ENCODE measurements at regions not wholly inside any gene's neighbourhood (a gene's known extent, or its start where the extent isn't known, plus 50 kb on each side); places are given as distances from the start of the nearest gene placed in this dataset.

GRCh38 chr4:170423137-170423536 is 333.4 kb upstream of the AADAT start (continued):
- TF ChIP-seq MXD4 (CRISPR knock-in tag; IDR thresholded peaks at IDR 0.05; ENCODE audit: borderline replicate concordance) (no peak), IRF1 (CRISPR knock-in tag; IDR thresholded peaks at IDR 0.05) (no peak)
- TF ChIP-seq, protein P1, sequence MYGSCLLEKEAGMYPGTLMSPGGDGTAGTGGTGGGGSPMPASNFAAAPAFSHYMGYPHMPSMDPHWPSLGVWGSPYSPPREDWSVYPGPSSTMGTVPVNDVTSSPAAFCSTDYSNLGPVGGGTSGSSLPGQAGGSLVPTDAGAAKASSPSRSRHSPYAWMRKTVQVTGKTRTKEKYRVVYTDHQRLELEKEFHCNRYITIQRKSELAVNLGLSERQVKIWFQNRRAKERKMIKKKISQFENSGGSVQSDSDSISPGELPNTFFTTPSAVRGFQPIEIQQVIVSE (CRISPR knock-in tag; IDR thresholded peaks at IDR 0.05; ENCODE audit: borderline replicate concordance): no peak

GRCh38 chr4:170420255-170420693 is 330.5 kb upstream of the AADAT start:
- no peak for TF ChIP-seq JAZF1 (CRISPR knock-in tag; IDR thresholded peaks at IDR 0.05)
- no peaks in the 10 kb centered on the region for H3K27me3 Mint-ChIP-seq (ENCODE audit: low read depth)
- POLR2A ChIA-PET: no interaction called here
- ATAC-seq (peak; percentile 39; the same call in 1 of the 2 replicates), DNase-seq (ENCODE audit: low spot score) (no peak)
- CTCF ChIA-PET: no interaction called here
- no peak overlapping the region for H3K4me3 Mint-ChIP-seq
- H3K9me3 Mint-ChIP-seq: peaks cover 11% of the 10 kb centered on the region
- no peak overlapping the region for H3K27ac Mint-ChIP-seq
- H3K4me1 Mint-ChIP-seq: peaks cover 4% of the 10 kb centered on the region
- H3K36me3 Mint-ChIP-seq: no peaks in the 10 kb centered on the region

DNA sequence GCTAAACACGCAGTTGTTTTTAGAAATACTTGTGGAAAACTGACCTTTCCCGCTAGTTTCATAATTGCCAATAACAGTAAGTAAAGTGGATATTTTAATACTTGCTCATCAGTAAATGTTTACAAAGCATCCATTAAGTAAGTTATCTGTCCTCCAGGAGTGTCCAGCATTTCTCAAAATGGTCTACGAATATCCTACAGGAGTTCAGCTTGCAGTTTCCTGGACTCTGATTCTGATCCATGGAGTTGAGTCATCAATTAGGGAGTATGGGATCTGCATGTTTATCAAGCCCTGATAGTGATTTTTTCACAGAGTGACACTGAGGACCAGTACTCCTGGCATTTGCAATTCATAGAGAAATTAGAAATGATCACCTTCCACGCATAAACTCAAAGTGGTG is 325.2 kb upstream of the AADAT start:
- H3K27ac Mint-ChIP-seq: no peak overlapping the region
- H3K4me1 Mint-ChIP-seq: no peaks in the 10 kb centered on the region
- TF ChIP-seq, protein P2, sequence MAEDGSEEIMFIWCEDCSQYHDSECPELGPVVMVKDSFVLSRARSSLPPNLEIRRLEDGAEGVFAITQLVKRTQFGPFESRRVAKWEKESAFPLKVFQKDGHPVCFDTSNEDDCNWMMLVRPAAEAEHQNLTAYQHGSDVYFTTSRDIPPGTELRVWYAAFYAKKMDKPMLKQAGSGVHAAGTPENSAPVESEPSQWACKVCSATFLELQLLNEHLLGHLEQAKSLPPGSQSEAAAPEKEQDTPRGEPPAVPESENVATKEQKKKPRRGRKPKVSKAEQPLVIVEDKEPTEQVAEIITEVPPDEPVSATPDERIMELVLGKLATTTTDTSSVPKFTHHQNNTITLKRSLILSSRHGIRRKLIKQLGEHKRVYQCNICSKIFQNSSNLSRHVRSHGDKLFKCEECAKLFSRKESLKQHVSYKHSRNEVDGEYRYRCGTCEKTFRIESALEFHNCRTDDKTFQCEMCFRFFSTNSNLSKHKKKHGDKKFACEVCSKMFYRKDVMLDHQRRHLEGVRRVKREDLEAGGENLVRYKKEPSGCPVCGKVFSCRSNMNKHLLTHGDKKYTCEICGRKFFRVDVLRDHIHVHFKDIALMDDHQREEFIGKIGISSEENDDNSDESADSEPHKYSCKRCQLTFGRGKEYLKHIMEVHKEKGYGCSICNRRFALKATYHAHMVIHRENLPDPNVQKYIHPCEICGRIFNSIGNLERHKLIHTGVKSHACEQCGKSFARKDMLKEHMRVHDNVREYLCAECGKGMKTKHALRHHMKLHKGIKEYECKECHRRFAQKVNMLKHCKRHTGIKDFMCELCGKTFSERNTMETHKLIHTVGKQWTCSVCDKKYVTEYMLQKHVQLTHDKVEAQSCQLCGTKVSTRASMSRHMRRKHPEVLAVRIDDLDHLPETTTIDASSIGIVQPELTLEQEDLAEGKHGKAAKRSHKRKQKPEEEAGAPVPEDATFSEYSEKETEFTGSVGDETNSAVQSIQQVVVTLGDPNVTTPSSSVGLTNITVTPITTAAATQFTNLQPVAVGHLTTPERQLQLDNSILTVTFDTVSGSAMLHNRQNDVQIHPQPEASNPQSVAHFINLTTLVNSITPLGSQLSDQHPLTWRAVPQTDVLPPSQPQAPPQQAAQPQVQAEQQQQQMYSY (CRISPR knock-in tag; IDR thresholded peaks at IDR 0.05): no peak
- TF ChIP-seq TCF7 (CRISPR knock-in tag; IDR thresholded peaks at IDR 0.05; ENCODE audit: low read depth) (no peak), ZNF423 (CRISPR knock-in tag; IDR thresholded peaks at IDR 0.05) (no peak)
- H3K27me3 Mint-ChIP-seq (ENCODE audit: low read depth): no peaks in the 10 kb centered on the region
- DNase-seq (ENCODE audit: low spot score) (no peak), ATAC-seq (no peak)
- peaks cover 15% of the 10 kb centered on the region; the same call in 1 of the 2 replicates for H3K9me3 Mint-ChIP-seq
- CTCF ChIA-PET: interaction anchor here (1.0 kb wide), 1 partner anchor 155 kb away, joined by 4 read pairs; no protein-coding TSS in a partner anchor
- peaks cover 2% of the 10 kb centered on the region; the same call in 1 of the 2 replicates for H3K36me3 Mint-ChIP-seq
- no peak overlapping the region for H3K4me3 Mint-ChIP-seq
- POLR2A ChIA-PET: no interaction called here

- CTCF ChIA-PET: no interaction called here
- H3K4me1 Mint-ChIP-seq: no peaks in the 10 kb centered on the region
- POLR2A ChIA-PET: no interaction called here
- H3K27ac Mint-ChIP-seq: no peak overlapping the region
- no peak for ATAC-seq
- TF ChIP-seq NFATC4 (CRISPR knock-in tag; IDR thresholded peaks at IDR 0.05) (no peak), IRF2 (CRISPR knock-in tag; IDR thresholded peaks at IDR 0.05; ENCODE audit: borderline replicate concordance, low read depth) (no peak), ZNF232 (CRISPR knock-in tag; IDR thresholded peaks at IDR 0.05) (no peak), MYBL2 (CRISPR knock-in tag; IDR thresholded peaks at IDR 0.05) (no peak)
- TF ChIP-seq, protein P2 (CRISPR knock-in tag; IDR thresholded peaks at IDR 0.05): no peak
- TF ChIP-seq, protein P3, sequence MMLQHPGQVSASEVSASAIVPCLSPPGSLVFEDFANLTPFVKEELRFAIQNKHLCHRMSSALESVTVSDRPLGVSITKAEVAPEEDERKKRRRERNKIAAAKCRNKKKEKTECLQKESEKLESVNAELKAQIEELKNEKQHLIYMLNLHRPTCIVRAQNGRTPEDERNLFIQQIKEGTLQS (CRISPR knock-in tag; conservative IDR thresholded peaks at IDR 0.05): no peak
- H3K27me3 Mint-ChIP-seq (ENCODE audit: low read depth): no peaks in the 10 kb centered on the region
- DNase-seq (ENCODE audit: low spot score): no peak
- no peak overlapping the region for H3K4me3 Mint-ChIP-seq
- H3K9me3 Mint-ChIP-seq: peaks cover 15% of the 10 kb centered on the region; the same call in 1 of the 2 replicates
- H3K36me3 Mint-ChIP-seq: peaks cover 2% of the 10 kb centered on the region; the same call in 1 of the 2 replicates
Observed at GRCh38 chr4:170414360-170414759, 324.6 kb upstream of the AADAT start.
